OCI-LY1 (cell line): ENCODE measurements at regions not wholly inside any gene's neighbourhood (a gene's known extent, or its start where the extent isn't known, plus 50 kb on each side); places are given as distances from the start of the nearest gene placed in this dataset.

Source experiments
- CTCF ChIP-seq: fragments of 200-600 bp; sonication (generic), shearing (Covaris generic); IDR thresholded peaks from 2 replicates; pipeline ENCODE4 v1.5.1; 2017; ENCODE audit warnings: mild to moderate bottlenecking, antibody characterized with exemption, low read length, moderate library complexity, mixed read lengths
- EZH2 ChIP-seq: fragments of 200-600 bp; sonication (generic), shearing (Covaris generic); IDR thresholded peaks from 2 replicates; pipeline ENCODE4 v1.8.0; 2017; ENCODE audit warnings: borderline replicate concordance, mixed run types, mild to moderate bottlenecking, antibody characterized with exemption, low read length, moderate library complexity, mixed read lengths

- TF ChIP-seq CTCF (no peak), EZH2 (no peak)
These were observed 303.4 kb upstream of the N4BP1 start for GRCh38 chr16:48913384-48913783.
